Astrocyte (in vitro differentiated cells and primary cell): ENCODE measurements at regions not wholly inside any gene's neighbourhood (a gene's known extent, or its start where the extent isn't known, plus 50 kb on each side); places are given as distances from the start of the nearest gene placed in this dataset.
"Not testable (repeated sequence)": the region's sequence is repeated elsewhere in the genome, so short reads cannot be mapped to it uniquely, and the experiment has no call there.

Experiments
- DNase-seq: peaks from one replicate; pipeline ENCODE4 v3.0.0-alpha.2; 2010; ENCODE audit warnings: low read depth
- FAIRE-seq: peaks from 2 replicates; lab custom pipeline; 2011; peaks lifted over from hg19 to GRCh38; lab: Jason Lieb, UNC
- H2AFZ ChIP-seq: 2 replicates; pipeline ENCODE4 v1.6.0; 2012; ENCODE audit warnings: low read depth, low read length, inconsistent platforms
- H3K27ac ChIP-seq: 2 replicates; pipeline ENCODE4 v1.5.1; 2011; ENCODE audit warnings: low read depth, low read length, inconsistent platforms
- H3K27me3 ChIP-seq: 2 replicates; pipeline ENCODE4 v1.6.0; 2011; ENCODE audit warnings: low read length, inconsistent platforms; ENCODE audit not compliant: insufficient read depth
- H3K36me3 ChIP-seq: 2 replicates; pipeline ENCODE4 v1.5.1; 2011; ENCODE audit warnings: low read length, inconsistent platforms; ENCODE audit not compliant: insufficient read depth
- H3K4me1 ChIP-seq: 2 replicates; pipeline ENCODE4 v1.5.1; 2011; ENCODE audit warnings: low read length, inconsistent platforms; ENCODE audit not compliant: insufficient read depth
- H3K4me2 ChIP-seq: 2 replicates; pipeline ENCODE4 v1.6.0; 2012; ENCODE audit warnings: low read length, inconsistent platforms
- H3K4me3 ChIP-seq: 2 replicates; pipeline ENCODE4 v1.5.1; 2011; ENCODE audit warnings: low read depth, mild to moderate bottlenecking, low read length, inconsistent platforms; ENCODE audit not compliant: insufficient read depth
- H3K79me2 ChIP-seq: 2 replicates; pipeline ENCODE4 v1.6.0; 2012; ENCODE audit warnings: mild to moderate bottlenecking, low read length, inconsistent platforms; ENCODE audit not compliant: insufficient read depth
- H3K9ac ChIP-seq: 2 replicates; pipeline ENCODE4 v1.6.0; 2012; ENCODE audit warnings: mild to moderate bottlenecking, low read length, inconsistent platforms
- H3K9me3 ChIP-seq: 2 replicates; pipeline ENCODE4 v1.5.1; 2012; ENCODE audit warnings: low read depth, mild to moderate bottlenecking, low read length, inconsistent platforms; ENCODE audit not compliant: insufficient read depth
- H4K20me1 ChIP-seq: 2 replicates; pipeline ENCODE4 v1.6.0; 2012; ENCODE audit warnings: low read length, inconsistent platforms; ENCODE audit not compliant: insufficient read depth
- H3K27ac Mint-ChIP-seq: one replicate; pipeline ENCODE4 v1.8.0; 2021; ENCODE audit warnings: mild to moderate bottlenecking, mixed read lengths; ENCODE audit not compliant: unreplicated experiment
- H3K27me3 Mint-ChIP-seq: one replicate; pipeline ENCODE4 v1.8.0; 2021; ENCODE audit warnings: low read depth, mixed read lengths; ENCODE audit not compliant: unreplicated experiment
- H3K36me3 Mint-ChIP-seq: one replicate; pipeline ENCODE4 v1.8.0; 2021; ENCODE audit warnings: low read depth, mixed read lengths; ENCODE audit not compliant: unreplicated experiment
- H3K4me1 Mint-ChIP-seq: one replicate; pipeline ENCODE4 v1.8.0; 2021; ENCODE audit warnings: low read depth, mixed read lengths; ENCODE audit not compliant: unreplicated experiment
- H3K4me3 Mint-ChIP-seq: one replicate; pipeline ENCODE4 v1.8.0; 2021; ENCODE audit warnings: mild to moderate bottlenecking, moderate library complexity, mixed read lengths; ENCODE audit not compliant: unreplicated experiment
- H3K9me3 Mint-ChIP-seq: one replicate; pipeline ENCODE4 v1.8.0; 2021; ENCODE audit warnings: mild to moderate bottlenecking, mixed read lengths; ENCODE audit not compliant: unreplicated experiment
- EZH2 ChIP-seq: IDR thresholded peaks from 2 replicates; pipeline ENCODE4 v1.6.1; 2012; ENCODE audit warnings: mild to moderate bottlenecking, low read length, inconsistent platforms; ENCODE audit not compliant: insufficient read depth
- TF ChIP-seq, protein P1 (sequence below): IDR thresholded peaks from 2 replicates; pipeline ENCODE4 v1.5.1; 2011; ENCODE audit warnings: low read depth, mild to moderate bottlenecking, inconsistent platforms, low read length, moderate library complexity; ENCODE audit not compliant: insufficient read depth

DNA sequence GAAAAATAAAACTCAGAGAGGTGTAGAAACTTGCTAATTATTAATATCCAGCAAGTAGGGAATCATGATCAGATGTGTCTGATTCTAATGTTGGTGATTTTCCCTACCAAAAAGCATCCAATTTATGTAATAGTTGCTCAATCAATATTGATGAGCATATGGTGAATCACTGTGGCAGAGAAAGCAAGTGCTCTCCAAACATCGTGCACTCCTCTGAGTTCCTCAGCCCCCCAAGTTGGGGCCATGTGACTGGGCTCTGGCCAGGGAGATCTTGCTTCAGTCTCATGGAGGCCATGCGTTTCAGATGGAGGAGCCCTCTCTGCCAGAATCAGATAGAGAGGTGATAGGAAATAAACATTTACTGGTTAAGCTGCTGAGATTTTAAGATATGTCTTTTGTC lies 133.2 kb upstream of the LY86 start:
- no peaks in the 10 kb centered on the region for H3K4me1 ChIP-seq
- H3K79me2 ChIP-seq, result no peaks in the 10 kb centered on the region
- Mint-ChIP-seq H3K4me3 (no peak overlapping the region), H3K27me3 (peaks cover 10% of the 10 kb centered on the region), H3K4me1 (peaks cover 22% of the 10 kb centered on the region), H3K27ac (no peak overlapping the region), H3K36me3 (no peaks in the 10 kb centered on the region), H3K9me3 (peaks cover 4% of the 10 kb centered on the region)
- no peak overlapping the region for H2AFZ ChIP-seq
- DNase-seq (no peak), FAIRE-seq (no peak)
- H3K9ac ChIP-seq, result no peak overlapping the region
- H3K9me3 ChIP-seq, result peaks cover 2% of the 10 kb centered on the region
- H4K20me1 ChIP-seq, result no peaks in the 10 kb centered on the region
- TF ChIP-seq, protein P1, sequence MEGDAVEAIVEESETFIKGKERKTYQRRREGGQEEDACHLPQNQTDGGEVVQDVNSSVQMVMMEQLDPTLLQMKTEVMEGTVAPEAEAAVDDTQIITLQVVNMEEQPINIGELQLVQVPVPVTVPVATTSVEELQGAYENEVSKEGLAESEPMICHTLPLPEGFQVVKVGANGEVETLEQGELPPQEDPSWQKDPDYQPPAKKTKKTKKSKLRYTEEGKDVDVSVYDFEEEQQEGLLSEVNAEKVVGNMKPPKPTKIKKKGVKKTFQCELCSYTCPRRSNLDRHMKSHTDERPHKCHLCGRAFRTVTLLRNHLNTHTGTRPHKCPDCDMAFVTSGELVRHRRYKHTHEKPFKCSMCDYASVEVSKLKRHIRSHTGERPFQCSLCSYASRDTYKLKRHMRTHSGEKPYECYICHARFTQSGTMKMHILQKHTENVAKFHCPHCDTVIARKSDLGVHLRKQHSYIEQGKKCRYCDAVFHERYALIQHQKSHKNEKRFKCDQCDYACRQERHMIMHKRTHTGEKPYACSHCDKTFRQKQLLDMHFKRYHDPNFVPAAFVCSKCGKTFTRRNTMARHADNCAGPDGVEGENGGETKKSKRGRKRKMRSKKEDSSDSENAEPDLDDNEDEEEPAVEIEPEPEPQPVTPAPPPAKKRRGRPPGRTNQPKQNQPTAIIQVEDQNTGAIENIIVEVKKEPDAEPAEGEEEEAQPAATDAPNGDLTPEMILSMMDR, result no peak
- TF ChIP-seq EZH2, result no peak
- H3K27ac ChIP-seq, result no peak overlapping the region
- no peak overlapping the region for H3K4me2 ChIP-seq
- H3K36me3 ChIP-seq, result no peaks in the 10 kb centered on the region
- H3K4me3 ChIP-seq, result no peak overlapping the region
- no peaks in the 10 kb centered on the region for H3K27me3 ChIP-seq

DNA sequence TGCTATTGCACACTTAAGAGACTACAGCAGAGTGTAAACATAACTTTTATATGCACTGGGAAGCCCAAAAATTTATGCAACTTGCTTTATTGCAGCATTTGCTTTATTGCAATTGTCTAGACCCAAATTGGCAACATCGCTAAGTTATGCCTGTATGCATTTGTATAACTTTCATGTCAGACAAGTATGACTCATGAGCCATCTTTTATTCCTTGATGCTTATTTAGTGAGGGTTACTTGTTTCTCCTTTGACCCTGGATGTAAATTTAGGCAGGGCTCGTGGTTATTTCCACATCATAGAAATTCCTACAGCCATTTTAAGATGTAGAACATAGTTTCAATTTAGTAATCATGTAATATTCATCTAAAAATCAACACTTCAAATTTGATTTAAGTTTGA lies 130.3 kb upstream of the LY86 start:
- no peak overlapping the region for H3K4me3 Mint-ChIP-seq
- peaks cover 38% of the 10 kb centered on the region for H3K4me1 Mint-ChIP-seq
- no peak overlapping the region for H3K27ac ChIP-seq
- no peak for FAIRE-seq
- no peaks in the 10 kb centered on the region for H3K36me3 ChIP-seq
- H3K27me3 Mint-ChIP-seq, result peaks cover 3% of the 10 kb centered on the region
- no peak for DNase-seq
- H3K9me3 ChIP-seq, result peaks cover 2% of the 10 kb centered on the region
- no peak overlapping the region for H3K4me2 ChIP-seq
- no peak overlapping the region for H3K4me3 ChIP-seq
- H3K4me1 ChIP-seq, result no peaks in the 10 kb centered on the region
- H3K9ac ChIP-seq, result no peak overlapping the region
- H3K27ac Mint-ChIP-seq, result no peak overlapping the region
- TF ChIP-seq EZH2, result no peak
- TF ChIP-seq, protein P1, result no peak
- no peaks in the 10 kb centered on the region for H3K79me2 ChIP-seq
- H3K27me3 ChIP-seq, result no peaks in the 10 kb centered on the region
- H4K20me1 ChIP-seq, result no peaks in the 10 kb centered on the region
- H3K36me3 Mint-ChIP-seq, result no peaks in the 10 kb centered on the region
- no peak overlapping the region for H2AFZ ChIP-seq
- peaks cover 5% of the 10 kb centered on the region for H3K9me3 Mint-ChIP-seq

GRCh38 chr6:6459963-6460362 lies 128.6 kb upstream of the LY86 start:
- not testable (repeated sequence) for H3K4me2 ChIP-seq, H2AFZ ChIP-seq, H3K27me3 Mint-ChIP-seq, H3K9ac ChIP-seq, H3K36me3 Mint-ChIP-seq, H3K9me3 Mint-ChIP-seq, FAIRE-seq, H3K4me3 Mint-ChIP-seq, H3K4me1 ChIP-seq, H3K4me3 ChIP-seq, DNase-seq, H3K79me2 ChIP-seq, H3K27me3 ChIP-seq, H3K9me3 ChIP-seq, H3K27ac Mint-ChIP-seq, H4K20me1 ChIP-seq, H3K36me3 ChIP-seq, H3K27ac ChIP-seq
- H3K4me1 Mint-ChIP-seq, result peaks cover 38% of the 10 kb centered on the region
